ENCODE measurements at regions not wholly inside any gene's neighbourhood (a gene's known extent, or its start where the extent isn't known, plus 50 kb on each side); places are given as distances from the start of the nearest gene placed in this dataset.

GRCh38 chr6:104050455-104050854, 809.3 kb downstream of the HACE1 start:
- no peak for DNase-seq (ENCODE audit: low read depth)

- no peak for DNase-seq (ENCODE audit: low read depth)
Observed at GRCh38 chr6:104046426-104046825, 813.3 kb downstream of the HACE1 start.

GRCh38 chr6:104031346-104031745, 828.4 kb downstream of the HACE1 start:
- DNase-seq (ENCODE audit: low read depth) = no peak

- DNase-seq (ENCODE audit: low read depth) = no peak
Observed at GRCh38 chr6:104022126-104022525, 837.6 kb downstream of the HACE1 start.

- no peak for DNase-seq (ENCODE audit: low read depth)
Observed at GRCh38 chr6:104019075-104019753, 840.5 kb downstream of the HACE1 start.

- DNase-seq (ENCODE audit: low read depth) = no peak
Observed at GRCh38 chr6:104017410-104018381, 842.0 kb downstream of the HACE1 start.

- no peak for DNase-seq (ENCODE audit: low read depth)
Observed at GRCh38 chr6:104014163-104014959, 845.4 kb downstream of the HACE1 start.

- DNase-seq (ENCODE audit: low read depth) = no peak
Observed at GRCh38 chr6:104013312-104013971, 846.3 kb downstream of the HACE1 start.

GRCh38 chr6:104010897-104011296, 848.8 kb downstream of the HACE1 start:
- no peak for DNase-seq (ENCODE audit: low read depth)

- DNase-seq (ENCODE audit: low read depth) = no peak
Observed at GRCh38 chr6:104003803-104004516, 855.8 kb downstream of the HACE1 start.

GRCh38 chr6:103995571-103995970, 864.1 kb downstream of the HACE1 start:
- no peak for DNase-seq (ENCODE audit: low read depth)

GRCh38 chr6:103983860-103984259, 875.9 kb downstream of the HACE1 start:
- DNase-seq (ENCODE audit: low read depth) = no peak

GRCh38 chr6:103983011-103983410, 876.7 kb downstream of the HACE1 start:
- DNase-seq (ENCODE audit: low read depth) = no peak

GRCh38 chr6:103982574-103982973, 877.1 kb downstream of the HACE1 start:
- no peak for DNase-seq (ENCODE audit: low read depth)

GRCh38 chr6:103979308-103979707, 880.4 kb downstream of the HACE1 start:
- DNase-seq (ENCODE audit: low read depth) = no peak

- no peak for DNase-seq (ENCODE audit: low read depth)
Observed at GRCh38 chr6:103937389-103937788, 922.3 kb downstream of the HACE1 start.

GRCh38 chr6:103925317-103925716, 934.4 kb downstream of the HACE1 start:
- DNase-seq (ENCODE audit: low read depth) = no peak

- DNase-seq (ENCODE audit: low read depth) = no peak
Observed at GRCh38 chr6:103910018-103910417, 949.7 kb downstream of the HACE1 start.

- DNase-seq (ENCODE audit: low read depth) = no peak
Observed at GRCh38 chr6:103908898-103909297, 950.8 kb downstream of the HACE1 start.

- no peak for DNase-seq (ENCODE audit: low read depth)
Observed at GRCh38 chr6:103895136-103895535, 964.6 kb downstream of the HACE1 start.

- no peak for DNase-seq (ENCODE audit: low read depth)
Observed at GRCh38 chr6:103893141-103893581, 966.6 kb downstream of the HACE1 start.

Measured in activated T-cell treated with anti-CD3 and anti-CD28 coated beads for 1 hour (primary cell).